Loucy (cell line): ENCODE measurements at regions not wholly inside any gene's neighbourhood (a gene's known extent, or its start where the extent isn't known, plus 50 kb on each side); places are given as distances from the start of the nearest gene placed in this dataset.

Experiments
- EZH2phosphoT487 ChIP-seq: fragments of 200-600 bp; IDR thresholded peaks from 2 replicates; pipeline ENCODE4 v1.6.1; 2018; ENCODE audit warnings: antibody characterized with exemption, mild to moderate bottlenecking, moderate library complexity, borderline replicate concordance
- TF ChIP-seq, protein P1 (sequence below): fragments of 200-600 bp; sonication (generic); conservative IDR thresholded peaks from 2 replicates; pipeline ENCODE4 v1.5.1; 2014; ENCODE audit warnings: mild to moderate bottlenecking, antibody characterized with exemption, low read length

- TF ChIP-seq, protein P1, sequence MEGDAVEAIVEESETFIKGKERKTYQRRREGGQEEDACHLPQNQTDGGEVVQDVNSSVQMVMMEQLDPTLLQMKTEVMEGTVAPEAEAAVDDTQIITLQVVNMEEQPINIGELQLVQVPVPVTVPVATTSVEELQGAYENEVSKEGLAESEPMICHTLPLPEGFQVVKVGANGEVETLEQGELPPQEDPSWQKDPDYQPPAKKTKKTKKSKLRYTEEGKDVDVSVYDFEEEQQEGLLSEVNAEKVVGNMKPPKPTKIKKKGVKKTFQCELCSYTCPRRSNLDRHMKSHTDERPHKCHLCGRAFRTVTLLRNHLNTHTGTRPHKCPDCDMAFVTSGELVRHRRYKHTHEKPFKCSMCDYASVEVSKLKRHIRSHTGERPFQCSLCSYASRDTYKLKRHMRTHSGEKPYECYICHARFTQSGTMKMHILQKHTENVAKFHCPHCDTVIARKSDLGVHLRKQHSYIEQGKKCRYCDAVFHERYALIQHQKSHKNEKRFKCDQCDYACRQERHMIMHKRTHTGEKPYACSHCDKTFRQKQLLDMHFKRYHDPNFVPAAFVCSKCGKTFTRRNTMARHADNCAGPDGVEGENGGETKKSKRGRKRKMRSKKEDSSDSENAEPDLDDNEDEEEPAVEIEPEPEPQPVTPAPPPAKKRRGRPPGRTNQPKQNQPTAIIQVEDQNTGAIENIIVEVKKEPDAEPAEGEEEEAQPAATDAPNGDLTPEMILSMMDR: no peak
- no peak for TF ChIP-seq EZH2phosphoT487
Measured at GRCh38 chr5:121378559-121379359, 472.9 kb upstream of the FTMT start.
